Stimulated activated CD4-positive, alpha-beta T cell treated with anti-CD3 and anti-CD28 coated beads, TNF-alpha, amount 100 ng/mL, for 48 hours (primary cell): ENCODE measurements at regions not wholly inside any gene's neighbourhood (a gene's known extent, or its start where the extent isn't known, plus 50 kb on each side); places are given as distances from the start of the nearest gene placed in this dataset.

Source experiments
- DNase-seq, 3 donors: peaks; one replicate each; pipeline ENCODE4 v3.0.0-alpha.2; 2020; ENCODE audit warnings: low read depth in 3 of 3

DNA sequence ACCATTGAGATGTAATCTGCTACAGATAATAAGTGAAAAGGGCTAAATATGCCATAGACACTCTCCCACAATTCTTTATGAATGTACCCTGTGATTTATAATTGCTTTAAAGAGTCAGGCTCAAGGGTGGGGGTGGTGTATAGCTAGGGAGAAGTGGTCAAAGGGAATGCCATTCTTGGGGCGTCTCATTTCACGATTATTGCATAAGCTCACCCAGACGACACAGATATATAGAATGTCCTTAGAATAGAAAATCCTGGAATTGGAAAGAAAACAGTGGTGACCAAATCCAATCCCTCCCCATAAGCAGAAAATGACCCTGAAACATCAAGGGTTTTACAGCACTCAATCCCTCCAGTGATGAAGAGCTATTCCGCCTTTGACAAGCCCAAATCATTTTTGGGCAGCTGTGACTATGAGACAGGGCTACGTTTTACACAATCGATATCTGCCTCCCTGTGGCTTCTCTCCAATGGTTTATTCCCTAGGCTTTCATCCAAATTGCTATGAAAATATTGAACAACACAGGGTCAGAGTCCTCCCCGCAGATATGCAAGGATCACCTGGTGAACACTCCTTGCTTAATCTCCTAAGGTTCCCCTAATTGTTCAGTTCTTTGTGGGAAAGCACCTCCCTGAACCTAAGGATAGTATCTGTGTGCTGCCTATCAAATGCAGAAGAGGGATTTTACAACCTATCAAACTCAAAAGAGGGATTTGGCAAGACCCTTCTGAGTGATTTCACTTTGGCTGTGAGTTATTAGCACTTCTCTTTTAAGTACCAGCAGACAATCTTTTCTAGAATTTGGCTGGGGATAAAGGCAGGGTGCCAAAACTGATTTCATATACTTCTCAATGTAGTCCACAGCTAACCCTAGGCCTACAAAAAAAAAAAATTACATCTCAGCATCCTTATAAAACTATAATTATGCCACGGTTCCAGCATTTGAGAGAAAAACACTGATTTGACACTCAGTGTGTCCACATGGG lies 144.9 kb upstream of the CDH6 start:
- DNase-seq: no peak

DNA sequence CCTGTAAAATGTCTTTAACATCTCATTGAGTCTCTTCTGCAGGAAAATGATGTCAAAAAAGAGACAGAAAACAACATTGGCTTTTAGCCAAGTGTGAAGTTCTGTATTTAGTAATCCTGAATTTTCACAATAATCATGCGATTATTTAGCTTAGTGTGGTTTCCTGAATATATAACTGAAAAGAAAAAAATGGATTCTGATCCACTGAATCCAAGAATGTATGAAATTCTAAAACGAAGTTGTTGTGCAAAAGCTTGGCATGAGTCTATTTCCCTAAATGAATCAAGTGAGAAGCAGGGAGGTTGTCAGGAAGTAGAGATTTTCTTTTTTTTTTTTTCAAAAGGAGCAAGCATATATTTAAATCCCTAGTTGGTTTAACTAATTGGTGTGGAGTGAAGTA lies 145.9 kb upstream of the CDH6 start:
- DNase-seq: no peak

DNA sequence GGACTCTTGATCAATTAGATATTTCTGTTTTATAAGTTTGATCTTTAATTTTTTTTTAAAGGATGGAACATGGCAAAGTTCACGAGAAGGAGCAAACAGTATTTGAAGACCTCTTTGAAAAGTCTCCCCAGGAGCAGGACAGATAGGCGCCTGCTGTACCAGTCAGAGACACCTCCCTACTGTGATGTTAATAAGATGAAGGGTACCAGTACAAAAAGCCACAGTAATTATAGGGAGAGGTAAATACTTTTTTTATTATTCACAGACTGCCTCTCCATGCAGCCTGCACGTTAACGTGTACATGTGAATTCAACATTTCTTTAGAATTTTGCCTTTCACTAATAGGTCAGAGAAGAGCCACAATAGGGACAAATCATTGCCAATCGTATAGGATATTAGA lies 146.5 kb upstream of the CDH6 start:
- no peak for DNase-seq

DNA sequence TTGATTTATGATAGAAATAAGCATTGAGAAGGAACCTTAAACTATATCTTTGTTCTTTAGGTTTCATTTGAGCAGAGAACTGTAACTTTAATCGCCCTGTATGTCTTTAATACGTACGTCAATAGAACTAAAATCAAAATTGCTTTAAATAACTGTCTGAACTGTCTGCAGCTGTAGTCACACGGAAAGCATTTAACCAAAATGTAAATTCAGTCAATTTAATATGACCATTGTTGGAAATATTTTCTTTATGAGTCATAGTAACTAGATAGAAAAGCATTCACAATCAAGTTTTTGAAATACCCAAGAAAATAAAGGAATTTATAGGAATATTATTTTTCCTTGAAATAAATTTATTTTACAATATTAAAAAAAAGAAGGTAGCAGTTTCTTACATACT lies 157.1 kb upstream of the CDH6 start:
- DNase-seq: no peak

DNA sequence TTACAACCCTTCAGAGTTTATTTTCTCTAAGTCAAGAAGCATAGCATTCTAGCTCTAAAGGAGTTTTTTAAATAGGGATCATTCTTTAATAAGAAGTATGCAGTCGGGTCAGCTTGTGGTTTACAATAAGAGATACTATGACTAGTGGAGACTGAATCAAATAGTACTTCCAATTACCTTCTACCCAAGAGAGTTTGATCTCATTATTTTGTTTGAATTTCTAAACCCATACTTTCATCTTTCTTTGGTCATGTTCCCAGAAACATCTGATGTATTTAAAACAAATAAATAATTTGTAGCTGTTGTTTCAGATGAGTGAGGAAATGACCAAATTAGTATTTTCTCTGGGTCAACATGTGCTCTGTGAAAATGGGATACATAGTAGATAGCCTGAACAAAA lies 160.2 kb upstream of the CDH6 start:
- no peak for DNase-seq

DNA sequence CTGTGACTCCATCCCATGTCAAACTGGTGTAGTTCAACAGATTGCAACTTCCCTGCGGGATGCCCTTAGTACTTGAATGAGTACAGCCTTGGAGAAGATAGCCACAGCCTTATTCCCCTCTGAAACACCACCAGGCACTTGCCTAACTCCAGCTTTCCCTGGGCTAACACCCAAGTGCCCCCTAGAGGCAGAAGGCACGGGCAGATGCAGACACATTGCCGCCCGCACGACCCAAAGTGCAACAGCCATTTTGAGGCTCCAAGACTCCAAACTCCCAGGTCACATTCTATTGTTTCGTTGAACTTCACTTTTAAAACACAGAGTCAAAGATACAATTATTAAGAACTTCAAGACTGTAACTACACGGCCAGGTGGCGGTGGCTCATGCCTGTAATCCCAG lies 163.6 kb upstream of the CDH6 start:
- DNase-seq: no peak

DNA sequence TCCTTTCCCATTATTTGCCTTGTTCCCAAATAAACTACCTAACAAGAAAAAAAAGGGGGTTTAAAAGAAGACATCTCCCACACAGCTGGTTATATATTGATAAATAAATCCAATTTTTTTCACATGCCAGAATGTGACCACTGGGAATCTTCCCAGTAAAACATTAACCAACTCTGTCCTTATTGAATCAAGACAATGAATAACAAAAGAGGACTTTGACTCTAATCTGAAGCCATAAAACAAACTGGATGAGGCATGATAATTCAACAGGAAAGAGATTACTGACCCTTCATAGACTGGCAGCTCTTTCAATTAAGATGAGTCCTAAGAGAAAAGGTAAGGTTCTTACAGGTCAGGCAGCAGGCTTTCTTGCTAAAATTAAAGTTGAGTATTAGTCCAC lies 165.8 kb upstream of the CDH6 start:
- no peak for DNase-seq

DNA sequence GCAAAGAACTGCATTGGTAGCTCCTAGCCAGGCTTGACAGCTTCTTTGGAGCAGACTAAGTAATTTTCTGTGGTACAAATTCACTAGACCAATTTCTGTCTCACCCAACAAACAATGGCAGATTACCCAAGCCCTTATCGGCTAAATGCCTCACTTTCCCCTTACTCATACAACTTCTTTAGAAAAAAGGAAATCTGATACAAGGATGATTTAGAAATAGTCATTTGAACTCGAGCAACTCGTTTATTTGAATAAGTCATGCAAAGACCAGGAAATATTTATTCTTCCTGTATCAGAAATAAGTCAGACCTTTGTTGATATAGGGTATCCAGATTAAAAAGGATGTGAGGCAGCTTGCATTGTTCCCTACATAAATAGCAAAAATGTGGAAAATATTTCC lies 170.4 kb upstream of the CDH6 start:
- DNase-seq: no peak

DNA sequence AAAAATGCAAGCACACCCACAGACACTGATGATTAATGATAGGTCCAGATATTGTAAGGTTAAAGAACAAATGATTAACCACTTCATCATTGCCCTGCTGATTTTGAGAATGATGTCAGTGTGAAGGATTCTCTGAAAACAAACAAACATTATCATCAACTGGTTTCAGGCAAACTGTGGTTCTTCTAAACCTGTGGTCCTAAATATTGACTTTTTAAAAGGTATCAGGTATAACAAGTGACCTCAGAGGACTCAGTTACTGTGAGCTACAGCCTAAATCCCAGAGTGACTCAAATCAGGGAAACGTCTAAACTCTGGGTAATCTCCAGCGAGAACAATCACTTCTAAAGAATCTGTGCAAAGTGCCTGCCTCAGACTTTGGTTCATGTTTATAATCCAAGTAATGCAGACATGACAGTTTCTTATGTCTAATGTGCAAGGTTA lies 172.3 kb upstream of the CDH6 start:
- DNase-seq: no peak

DNA sequence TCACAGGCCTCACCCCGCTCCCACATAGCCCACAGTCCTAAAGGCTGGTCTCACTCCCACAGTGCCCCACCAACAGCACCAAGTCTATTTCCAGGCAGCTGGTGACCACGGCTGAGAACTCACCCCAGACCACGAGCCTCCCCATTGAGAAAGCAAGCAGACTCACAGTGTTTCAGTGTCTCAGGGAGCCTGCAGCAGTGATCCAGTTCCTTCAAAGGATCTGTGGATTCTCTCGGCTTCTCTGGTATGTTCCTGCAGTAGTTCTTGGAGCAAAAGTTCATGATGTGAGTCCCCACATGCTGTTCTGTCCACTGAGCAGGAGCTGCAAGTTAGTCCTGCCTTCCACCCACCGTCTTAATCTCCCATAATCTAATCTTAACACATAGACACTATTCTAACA lies 185.3 kb upstream of the CDH6 start:
- no peak for DNase-seq

DNA sequence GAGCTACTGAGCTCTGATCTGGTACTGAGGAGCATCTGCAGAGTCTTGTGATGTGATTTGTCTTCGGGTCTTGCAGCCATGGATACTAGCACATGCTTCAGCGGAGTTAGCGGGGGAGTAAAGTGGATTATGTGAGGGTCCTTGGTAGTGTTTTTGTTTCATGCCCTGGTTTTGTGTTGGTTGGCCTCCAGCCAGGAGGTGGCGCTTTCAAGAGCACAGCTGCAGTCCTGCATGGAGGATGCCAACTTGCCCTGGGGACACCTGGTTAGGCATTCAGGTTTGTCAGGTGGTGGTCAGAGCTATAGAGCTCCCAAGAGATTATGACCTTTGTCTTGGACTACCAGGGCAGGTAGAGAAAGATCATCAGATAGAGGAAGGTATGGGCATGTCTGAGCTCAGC lies 185.8 kb upstream of the CDH6 start:
- no peak for DNase-seq

DNA sequence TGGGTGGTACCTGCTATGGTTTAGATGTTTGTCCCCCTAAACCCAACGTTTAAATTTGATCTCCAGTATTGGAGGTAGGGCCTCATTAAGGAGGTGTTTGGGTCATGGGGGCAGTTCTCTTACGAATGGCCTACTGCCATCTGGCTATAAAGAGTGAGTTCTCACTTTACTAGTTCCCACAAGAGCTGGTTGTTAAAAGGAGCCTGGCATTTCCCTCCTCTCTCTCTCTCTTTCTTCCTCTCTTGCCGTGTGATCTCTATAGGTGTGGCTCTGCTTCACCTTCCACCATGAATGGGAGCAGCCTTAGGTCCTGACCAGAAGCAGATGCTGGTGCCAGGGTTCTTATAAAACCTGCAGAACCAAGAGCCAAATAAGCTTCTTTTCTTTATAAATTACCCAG lies 193.2 kb upstream of the CDH6 start:
- no peak for DNase-seq

DNA sequence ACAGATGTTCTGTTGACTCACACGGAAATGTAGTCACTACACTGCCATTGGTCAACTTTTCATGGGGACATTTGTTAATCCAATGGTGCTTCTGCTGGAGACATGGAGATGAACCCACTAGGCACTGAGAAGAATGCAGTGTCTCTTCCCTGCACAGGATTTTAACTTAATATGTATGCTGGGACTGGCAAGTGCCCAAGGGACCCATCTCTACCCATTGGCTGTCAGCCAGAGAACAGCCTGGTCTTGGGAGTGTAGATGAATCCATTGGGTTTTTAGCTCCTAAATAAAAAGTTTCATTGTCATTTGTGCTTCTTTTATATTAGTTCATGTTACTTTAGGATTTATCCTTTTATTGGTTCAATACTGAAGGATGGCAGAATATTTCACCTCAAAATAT lies 195.8 kb upstream of the CDH6 start:
- DNase-seq: no peak

DNA sequence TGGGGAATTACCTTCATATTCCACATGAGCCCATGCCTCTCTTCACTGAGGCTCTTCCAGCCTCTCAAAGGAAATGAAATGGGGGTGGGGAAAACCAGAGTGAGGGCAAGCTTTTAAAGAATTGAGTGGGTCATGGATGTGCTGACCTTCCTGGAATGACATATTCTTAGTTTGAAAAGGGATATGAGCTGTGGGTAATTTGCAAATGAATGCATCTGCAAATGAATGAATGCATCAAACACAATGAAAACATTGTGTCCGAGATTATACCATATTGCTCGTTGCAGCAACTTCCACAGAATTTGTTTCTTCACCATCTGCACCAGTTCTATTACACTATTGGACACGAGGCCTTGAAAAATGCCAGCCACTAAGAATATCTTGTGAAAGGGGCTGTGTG lies 198.6 kb upstream of the CDH6 start:
- DNase-seq: no peak

DNA sequence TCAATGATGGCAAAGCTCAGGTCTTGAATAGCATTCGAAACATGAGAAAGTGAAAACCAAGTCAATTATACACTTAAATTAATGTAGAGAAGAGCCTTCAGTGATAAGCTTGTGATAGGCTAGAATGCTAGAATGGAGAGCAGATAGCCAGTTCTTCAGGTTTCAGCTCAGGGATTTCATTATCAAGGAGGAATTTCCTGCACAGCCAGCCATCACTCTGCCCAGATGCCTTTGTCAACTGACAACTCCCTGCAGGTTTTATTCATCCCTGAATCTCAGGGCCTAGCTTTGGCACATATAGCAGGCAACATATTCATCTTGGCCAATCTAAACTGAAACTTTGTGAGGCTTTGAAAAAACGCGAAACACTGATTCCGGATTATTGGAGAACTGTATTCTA lies 199.3 kb upstream of the CDH6 start:
- no peak for DNase-seq

DNA sequence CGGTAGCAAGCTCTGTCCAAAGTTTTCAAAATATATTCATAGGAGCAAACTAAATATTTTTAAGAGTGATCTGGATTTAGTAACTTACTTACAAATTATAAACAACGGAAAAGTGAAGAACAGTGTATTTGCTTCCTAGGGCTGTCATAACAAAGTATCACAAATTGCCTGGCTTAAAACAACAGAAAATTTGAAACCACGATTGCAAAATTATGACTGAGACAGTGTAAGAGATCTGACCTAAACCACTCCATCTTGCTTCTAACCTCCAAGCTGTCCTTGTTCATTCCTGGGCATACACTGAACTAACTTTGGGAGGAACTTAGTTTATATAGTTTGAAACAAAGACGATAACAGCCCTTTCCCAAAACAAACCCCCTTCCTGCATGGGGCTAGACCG lies 202.0 kb upstream of the CDH6 start:
- no peak for DNase-seq

DNA sequence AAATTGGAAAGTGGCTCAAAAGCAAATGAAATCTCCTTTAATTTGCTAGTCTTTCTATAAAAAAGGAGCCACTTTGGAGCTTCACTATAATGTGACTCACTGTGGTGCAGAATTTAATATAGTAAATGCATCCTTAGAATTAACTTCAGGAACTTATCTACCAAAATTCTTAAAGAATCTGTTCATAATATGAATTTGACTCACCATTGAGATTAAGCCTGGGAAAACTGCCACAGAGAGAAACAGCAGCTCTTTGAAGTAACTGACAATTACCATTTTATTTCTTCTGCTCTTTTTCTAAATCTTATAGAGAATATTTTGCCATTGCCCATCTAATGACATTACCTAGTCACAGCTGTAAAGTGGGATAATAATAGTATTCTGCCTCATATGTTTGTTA lies 211.9 kb upstream of the CDH6 start:
- DNase-seq: no peak

DNA sequence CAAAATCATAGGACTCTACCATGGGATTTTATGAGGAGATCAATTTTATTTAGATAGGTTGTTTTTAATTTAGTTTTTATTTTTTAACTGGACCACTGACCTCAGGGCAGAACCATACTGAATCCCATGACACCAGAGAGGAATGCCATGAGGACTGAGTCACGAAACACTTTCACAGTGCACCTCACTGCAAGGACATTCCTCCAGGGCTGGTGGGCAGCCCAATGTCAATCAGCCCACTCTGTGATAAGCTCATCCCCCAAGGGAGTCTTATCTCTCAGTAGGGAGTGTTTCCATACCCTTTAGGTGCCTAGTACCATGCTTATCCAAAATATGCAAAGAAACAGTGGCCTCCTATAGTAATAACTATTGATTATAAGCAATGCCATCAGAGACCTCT lies 224.5 kb upstream of the CDH6 start:
- no peak for DNase-seq

DNA sequence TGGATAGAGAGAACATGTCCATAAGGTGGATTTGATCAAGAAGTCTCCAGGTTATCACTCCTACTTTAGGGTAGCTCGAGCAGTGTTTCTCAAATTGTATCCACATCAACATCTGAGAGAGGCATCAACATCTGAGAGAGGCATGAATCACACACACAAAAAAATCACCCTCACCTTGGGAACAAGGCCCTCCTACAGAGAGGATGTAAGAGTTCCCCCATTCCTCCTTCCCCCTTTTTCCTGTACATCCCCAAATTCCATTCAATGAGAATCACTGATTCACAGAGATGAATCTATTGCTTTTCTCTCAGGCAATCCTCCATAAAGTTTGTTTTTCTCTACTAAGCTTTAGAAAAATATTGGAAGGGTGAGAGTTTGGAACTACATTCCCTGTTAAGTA lies 233.4 kb upstream of the CDH6 start:
- no peak for DNase-seq

DNA sequence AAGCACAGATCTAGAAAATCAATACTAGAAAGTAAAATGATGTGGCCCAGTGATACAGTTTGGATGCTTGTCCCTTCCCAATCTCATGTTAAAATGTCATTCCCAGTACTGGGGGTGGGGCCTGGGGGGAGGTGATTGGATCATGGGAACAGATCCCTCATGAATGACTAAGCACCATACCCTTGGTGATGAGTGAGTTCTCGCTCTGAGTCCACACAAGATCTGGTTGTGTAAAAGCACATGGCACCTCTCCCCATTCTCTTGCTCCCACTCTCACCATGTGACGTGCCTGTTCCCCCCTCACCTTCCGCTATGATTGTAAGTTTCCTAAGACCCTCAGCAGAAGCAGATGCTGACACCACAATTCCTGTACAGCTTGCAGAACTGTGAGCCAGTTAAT lies 234.2 kb upstream of the CDH6 start:
- DNase-seq: no peak

DNA sequence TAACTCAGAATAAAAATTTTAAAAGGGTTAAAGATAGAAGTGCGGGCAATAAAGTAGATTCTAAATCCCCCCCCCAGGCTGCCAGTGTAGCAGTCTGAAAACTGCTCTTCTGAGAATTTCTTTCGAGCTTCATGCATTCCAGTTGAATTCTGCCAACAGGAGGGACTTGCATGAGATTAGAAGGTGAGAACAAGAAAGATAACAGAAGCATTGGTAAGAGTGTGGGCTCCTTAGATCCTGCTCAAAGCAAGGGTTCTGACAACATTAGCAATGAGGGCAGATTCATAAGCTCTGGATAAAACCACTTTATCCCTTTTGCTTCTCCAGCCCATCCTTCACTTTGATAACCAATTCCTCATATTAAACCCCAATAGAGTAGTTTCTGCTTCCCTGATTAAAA lies 235.9 kb upstream of the CDH6 start:
- no peak for DNase-seq

DNA sequence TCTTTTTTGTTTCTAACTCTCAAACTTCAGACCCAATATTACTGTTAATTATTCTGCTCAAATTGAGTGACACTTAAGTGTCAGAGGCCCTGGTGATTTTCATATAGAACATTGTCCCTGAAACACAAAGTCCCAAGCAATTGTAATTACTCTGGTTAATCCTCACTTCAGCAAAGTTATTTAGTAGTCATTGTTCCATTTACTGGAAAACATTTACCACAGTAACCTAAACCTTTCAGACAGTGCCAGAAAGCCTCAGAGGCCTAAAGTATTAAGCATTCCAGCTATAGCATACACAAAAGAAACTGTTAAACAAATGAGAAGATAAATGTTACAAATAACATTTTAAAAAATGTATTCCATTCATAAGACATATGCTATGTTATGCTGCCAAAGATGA lies 237.2 kb upstream of the CDH6 start:
- DNase-seq: no peak

DNA sequence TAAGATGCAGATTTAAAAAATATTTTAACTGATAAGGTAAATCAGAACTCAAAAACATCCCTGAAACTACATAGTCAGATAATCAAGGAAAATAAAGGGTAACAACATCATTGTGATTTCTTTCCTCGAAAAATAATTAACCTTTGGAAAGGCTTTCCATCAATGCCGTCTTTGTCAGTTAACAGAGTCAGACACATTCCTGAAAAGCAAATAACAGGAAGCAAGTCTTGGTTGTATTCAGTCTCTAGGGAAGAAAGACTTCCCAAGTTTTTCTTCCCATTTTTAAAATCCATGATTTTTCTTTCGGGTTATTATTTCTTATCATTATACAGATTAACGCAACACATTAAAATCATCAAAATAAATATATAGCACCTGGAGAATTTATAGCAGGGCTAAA lies 256.4 kb upstream of the CDH6 start:
- DNase-seq: no peak

DNA sequence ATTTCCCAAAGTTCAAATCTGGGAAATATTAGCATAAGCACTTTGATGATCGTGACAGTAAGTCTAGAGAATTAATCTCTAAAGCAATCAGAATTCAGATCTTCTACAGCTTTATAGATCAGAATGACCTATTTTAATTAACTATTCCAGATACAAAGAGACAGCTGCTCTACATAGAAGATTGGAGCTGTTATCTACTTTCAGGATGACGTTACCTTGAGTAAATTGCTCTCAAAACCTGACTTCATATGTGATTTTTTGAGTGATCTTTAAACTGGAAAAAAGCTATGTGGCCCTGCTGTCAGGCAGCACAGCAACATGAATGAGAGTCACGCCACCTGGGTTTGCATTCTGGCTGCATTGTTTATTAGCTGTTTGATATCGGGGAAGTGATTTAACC lies 259.9 kb upstream of the CDH6 start:
- no peak for DNase-seq
